H1 (cell line): ENCODE measurements at regions not wholly inside any gene's neighbourhood (a gene's known extent, or its start where the extent isn't known, plus 50 kb on each side); places are given as distances from the start of the nearest gene placed in this dataset.

Source experiments
- CTCF ChIA-PET: fragments of 300-600 bp; sonication (Branson Sonifier 250); formaldehyde crosslinking; loops from one replicate; lab custom pipeline; 2021; ENCODE audit not compliant: partially characterized antibody; lab: Charles Lee
- POLR2A ChIA-PET: fragments of 300-600 bp; sonication (Branson Sonifier 250); formaldehyde crosslinking; loops from one replicate; lab custom pipeline; 2021; ENCODE audit warnings: inconsistent platforms; ENCODE audit not compliant: partially characterized antibody; lab: Charles Lee
- DNase-seq, 2 experiments: peaks; one replicate each; pipeline versions ENCODE4 v3.0.0 to v3.0.0-alpha.2; 2010 to 2022; ENCODE audit warnings: low spot score in 2 of 2, low read depth in 1 of 2, mixed read lengths in 1 of 2
- FAIRE-seq: peaks from 2 replicates; lab custom pipeline; 2011; peaks lifted over from hg19 to GRCh38; lab: Jason Lieb, UNC
- H2AFZ ChIP-seq: 2 replicates; pipeline ENCODE4 v1.8.1; 2012; ENCODE audit warnings: low read length, inconsistent platforms
- H2AK5ac ChIP-seq: 2 replicates; pipeline ENCODE4 v1.6.1; 2013; ENCODE audit warnings: low read depth, low read length
- H2BK120ac ChIP-seq: replicated peaks from 2 replicates; pipeline ENCODE3; 2013; ENCODE audit warnings: low read depth, low read length, inconsistent platforms
- H2BK12ac ChIP-seq: 2 replicates; pipeline ENCODE4 v1.6.1; 2013; ENCODE audit warnings: low read depth, low read length
- H2BK15ac ChIP-seq: 2 replicates; pipeline ENCODE4 v1.6.1; 2013; ENCODE audit warnings: low read length
- H2BK20ac ChIP-seq: 2 replicates; pipeline ENCODE4 v1.6.1; 2013; ENCODE audit warnings: low read length
- H2BK5ac ChIP-seq: 2 replicates; pipeline ENCODE4 v1.6.1; 2013; ENCODE audit warnings: low read depth, low read length
- H3K14ac ChIP-seq: 2 replicates; pipeline ENCODE4 v1.6.1; 2013; ENCODE audit warnings: inconsistent platforms; ENCODE audit not compliant: insufficient read length
- H3K18ac ChIP-seq: 2 replicates; pipeline ENCODE4 v1.6.1; 2013; ENCODE audit warnings: low read length; ENCODE audit errors: extremely low read depth
- H3K23ac ChIP-seq: 2 replicates; pipeline ENCODE4 v1.6.1; 2013; ENCODE audit warnings: inconsistent platforms; ENCODE audit not compliant: insufficient read length
- H3K23me2 ChIP-seq: 2 replicates; pipeline ENCODE4 v1.6.1; 2013; ENCODE audit warnings: low read depth, low read length
- H3K27ac ChIP-seq: 2 replicates; pipeline ENCODE4 v1.6.1; 2011; ENCODE audit warnings: low read depth, low read length, inconsistent platforms
- H3K27me3 ChIP-seq, 4 experiments: replicated peaks in 1 of 4; 1 replicate in 1 of 4; 2 replicates in 3 of 4; pipeline versions ENCODE4 v1.6.1 to v1.8.1; 2011 to 2013; ENCODE audit warnings: low read length in 3 of 4, mild to moderate bottlenecking in 3 of 4, inconsistent platforms in 2 of 4, mixed read lengths in 2 of 4, moderate library complexity in 1 of 4; ENCODE audit not compliant: control insufficient read depth in 3 of 4, insufficient read depth in 3 of 4; ENCODE audit errors: extremely low read depth in 1 of 4
- H3K36me3 ChIP-seq, 4 experiments: 2 replicates each; pipeline versions ENCODE4 v1.6.1 to v1.8.1; 2011 to 2013; ENCODE audit warnings: mild to moderate bottlenecking in 4 of 4, low read length in 3 of 4, moderate library complexity in 2 of 4, control low read depth in 1 of 4, inconsistent platforms in 1 of 4; ENCODE audit not compliant: insufficient read depth in 4 of 4, control insufficient read depth in 2 of 4
- H3K4ac ChIP-seq: replicated peaks from 2 replicates; pipeline ENCODE3; 2013; ENCODE audit warnings: low read length, low read depth, mixed read lengths, inconsistent platforms; ENCODE audit not compliant: insufficient read length
- H3K4me1 ChIP-seq, 4 experiments: replicated peaks in 1 of 4; 1 replicate in 1 of 4; 2 replicates in 3 of 4; pipeline versions ENCODE4 v1.6.1 to v1.8.1; 2011 to 2013; ENCODE audit warnings: low read length in 3 of 4, inconsistent platforms in 2 of 4, mixed read lengths in 1 of 4; ENCODE audit not compliant: insufficient read depth in 4 of 4, control insufficient read depth in 3 of 4
- H3K4me2 ChIP-seq, 2 experiments: 2 replicates each; pipeline versions ENCODE4 v1.6.1 to v1.8.1; 2011 to 2013; ENCODE audit warnings: low read depth in 2 of 2, low read length in 2 of 2, control low read depth in 1 of 2, inconsistent platforms in 1 of 2, mild to moderate bottlenecking in 1 of 2; ENCODE audit not compliant: insufficient read depth in 1 of 2
- H3K4me3 ChIP-seq, 4 experiments: fragments of 200-600, 300-600 bp in 1 of 4; sonication (generic), shearing (Covaris generic), sonication (Bioruptor Twin) in 1 of 4; 2 replicates each; pipeline versions ENCODE4 v1.5.1 to v1.8.1; 2011 to 2016; ENCODE audit warnings: low read length in 4 of 4, low read depth in 3 of 4, control low read depth in 2 of 4, inconsistent platforms in 2 of 4, mild to moderate bottlenecking in 2 of 4, mixed read lengths in 1 of 4, moderate library complexity in 1 of 4; ENCODE audit not compliant: insufficient read depth in 2 of 4; ENCODE audit errors: extremely low read depth in 1 of 4
- H3K56ac ChIP-seq: replicated peaks from 2 replicates; pipeline ENCODE3; 2013; ENCODE audit warnings: low read depth, mild to moderate bottlenecking, mixed read lengths, low read length, inconsistent platforms; ENCODE audit not compliant: insufficient read length
- H3K79me1 ChIP-seq: 2 replicates; pipeline ENCODE4 v1.6.1; 2013; ENCODE audit warnings: low read depth, low read length, control low read depth
- H3K79me2 ChIP-seq, 2 experiments: 2 replicates each; pipeline versions ENCODE4 v1.6.1 to v1.8.1; 2012 to 2013; ENCODE audit warnings: low read length in 2 of 2, mild to moderate bottlenecking in 2 of 2, inconsistent platforms in 1 of 2; ENCODE audit not compliant: insufficient read depth in 2 of 2, control insufficient read depth in 1 of 2
- H3K9ac ChIP-seq, 4 experiments: replicated peaks in 1 of 4; 1 replicate in 1 of 4; 2 replicates in 3 of 4; pipeline versions ENCODE4 v1.6.1 to v1.8.1; 2011 to 2013; ENCODE audit warnings: low read depth in 3 of 4, low read length in 3 of 4, control low read depth in 2 of 4, mild to moderate bottlenecking in 2 of 4, moderate library complexity in 2 of 4, inconsistent platforms in 1 of 4; ENCODE audit errors: extremely low read depth in 1 of 4
- H3K9me3 ChIP-seq, 2 experiments: 2 replicates each; pipeline versions ENCODE4 v1.6.1 to v1.8.1; 2012 to 2013; ENCODE audit warnings: mild to moderate bottlenecking in 2 of 2, moderate library complexity in 2 of 2, control low read depth in 1 of 2, inconsistent platforms in 1 of 2, low read depth in 1 of 2, low read length in 1 of 2, mixed read lengths in 1 of 2; ENCODE audit not compliant: insufficient read depth in 2 of 2
- H4K20me1 ChIP-seq, 2 experiments: replicated peaks in 1 of 2; 2 replicates each; pipeline versions ENCODE3 to v1.8.1; 2011 to 2013; ENCODE audit warnings: inconsistent platforms in 2 of 2, low read length in 2 of 2, mild to moderate bottlenecking in 1 of 2; ENCODE audit not compliant: insufficient read depth in 2 of 2, control insufficient read depth in 1 of 2
- H4K5ac ChIP-seq: 2 replicates; pipeline ENCODE4 v1.6.1; 2013; ENCODE audit warnings: low read length, low read depth, mixed read lengths, inconsistent platforms; ENCODE audit not compliant: insufficient read length
- H4K8ac ChIP-seq: 2 replicates; pipeline ENCODE4 v1.8.0; 2013; ENCODE audit warnings: mild to moderate bottlenecking, moderate library complexity, low read length, inconsistent platforms; ENCODE audit not compliant: insufficient read depth; ENCODE audit errors: extremely low read depth
- H4K91ac ChIP-seq: replicated peaks from 2 replicates; pipeline ENCODE3; 2013; ENCODE audit warnings: low read length, mixed read lengths, inconsistent platforms; ENCODE audit not compliant: insufficient read length
- BRCA1 ChIP-seq: IDR thresholded peaks from 2 replicates; pipeline ENCODE4 v1.6.1; 2012; ENCODE audit warnings: low read depth, low read length, improper control_type of control experiment
- CHD2 ChIP-seq: IDR thresholded peaks from 2 replicates; pipeline ENCODE4 v1.6.1; 2012; ENCODE audit warnings: low read length, improper control_type of control experiment
- POLR2AphosphoS5 ChIP-seq: IDR thresholded peaks from 2 replicates; pipeline ENCODE4 v1.6.1; 2011; ENCODE audit warnings: low read depth, low read length
- RXRA ChIP-seq: IDR thresholded peaks from 2 replicates; pipeline ENCODE4 v1.6.1; 2011; ENCODE audit warnings: low read depth, mild to moderate bottlenecking, low read length, moderate library complexity; ENCODE audit not compliant: insufficient read depth
- SAP30 ChIP-seq: fragments of 300-600 bp; sonication (generic); IDR thresholded peaks from 2 replicates; pipeline ENCODE4 v1.7.1; 2012; ENCODE audit warnings: low read length, moderate library complexity, mild to moderate bottlenecking, inconsistent platforms; ENCODE audit not compliant: insufficient read depth, insufficient replicate concordance
- SIX5 ChIP-seq: IDR thresholded peaks from 2 replicates; pipeline ENCODE4 v1.6.1; 2011; ENCODE audit warnings: mild to moderate bottlenecking, low read depth, low read length
- WGBS, 2 experiments: shearing (Covaris generic) in 1 of 2; methylation state at CpG; one replicate each; pipeline versions ENCODE4 v1.1.6 to v1.1.7; 2013 to 2015; ENCODE audit warnings: low lambda C conversion rate in 2 of 2, mixed read lengths in 2 of 2, inconsistent platforms in 1 of 2, low coverage in 1 of 2, missing lambda C conversion rate in 1 of 2; ENCODE audit not compliant: insufficient replicate concordance in 2 of 2, insufficient coverage in 1 of 2, insufficient read length in 1 of 2; ENCODE audit errors: extremely low coverage in 1 of 2, missing lambda C conversion rate in 1 of 2; 5-methylcytosine and 5-hydroxymethylcytosine counted together

- POLR2A ChIA-PET, result no interaction called here
- FAIRE-seq, result no peak
- H3K36me3 ChIP-seq, result no peaks in the 10 kb centered on the region
- no peak for TF ChIP-seq POLR2AphosphoS5
- no peak for TF ChIP-seq SIX5
- TF ChIP-seq RXRA, result no peak
- no peak for TF ChIP-seq CHD2
- TF ChIP-seq BRCA1, result no peak
- TF ChIP-seq SAP30, result no peak
These were observed 312.2 kb downstream of the SLC4A3 start for GRCh38 chr2:219939647-219940046.

More at GRCh38 chr2:219939647-219940046, 312.2 kb downstream of the SLC4A3 start:
- Histone ChIP-seq H3K27ac (no peak overlapping the region), H4K5ac (no peak overlapping the region), H2BK20ac (no peak overlapping the region), H3K4me1 (no peaks in the 10 kb centered on the region), H3K56ac (no peak overlapping the region), H3K4ac (no peak overlapping the region), H2BK5ac (no peak overlapping the region), H4K91ac (no peak overlapping the region), H3K27me3 (no peaks in the 10 kb centered on the region), H3K18ac (no peak overlapping the region), H2AFZ (no peak overlapping the region), H2AK5ac (no peak overlapping the region), H2BK15ac (no peak overlapping the region), H3K23me2 (no peaks in the 10 kb centered on the region), H3K79me1 (no peaks in the 10 kb centered on the region), H3K14ac (no peak overlapping the region), H3K4me3 (no peak overlapping the region), H3K79me2 (no peaks in the 10 kb centered on the region), H3K23ac (no peak overlapping the region), H2BK120ac (no peak overlapping the region), H4K20me1 (no peaks in the 10 kb centered on the region), H3K9me3 (no peaks in the 10 kb centered on the region), H3K9ac (no peak overlapping the region), H4K8ac (no peak overlapping the region), H2BK12ac (no peak overlapping the region), H3K4me2 (no peak overlapping the region)
- 83% methylated on average over 1 of the region's 1 CpG; no CpG with 5 or more reads in 1 of the 2 experiments for WGBS, 2 experiments
- CTCF ChIA-PET, result interaction anchor here (1.3 kb wide), 1 partner anchor 19 kb away, joined by 3 read pairs; no protein-coding TSS in a partner anchor
- DNase-seq, result no peak
